SU-DHL-6 (cell line): ENCODE measurements at regions not wholly inside any gene's neighbourhood (a gene's known extent, or its start where the extent isn't known, plus 50 kb on each side); places are given as distances from the start of the nearest gene placed in this dataset.

Source experiments
- H2AFZ ChIP-seq: fragments of 200-600 bp; sonication (generic); 2 replicates; pipeline ENCODE4 v1.6.1; 2014; ENCODE audit warnings: low read depth, mild to moderate bottlenecking, moderate library complexity, mixed read lengths, antibody characterized with exemption, low read length; ENCODE audit not compliant: severe bottlenecking
- H3F3A ChIP-seq: fragments of 200-600 bp; shearing (Covaris generic); 2 replicates; pipeline ENCODE4 v1.6.0; 2016; ENCODE audit warnings: antibody characterized with exemption, mild to moderate bottlenecking; ENCODE audit not compliant: insufficient read depth
- H3K27ac ChIP-seq: fragments of 200-600 bp; sonication (generic); 2 replicates; pipeline ENCODE4 v1.5.1; 2016; ENCODE audit warnings: low read depth, mild to moderate bottlenecking, low read length, moderate library complexity, mixed read lengths
- H3K27me3 ChIP-seq: fragments of 200-600 bp; sonication (generic), shearing (Covaris generic); 2 replicates; pipeline ENCODE4 v1.6.0; 2014; ENCODE audit warnings: mild to moderate bottlenecking, low read length
- H3K36me3 ChIP-seq: fragments of 200-600 bp; sonication (generic); 2 replicates; pipeline ENCODE4 v1.6.1; 2014; ENCODE audit warnings: mild to moderate bottlenecking, low read length, mixed read lengths
- H3K4me2 ChIP-seq: fragments of 300-600, 200-600 bp; shearing (Covaris generic), sonication (generic); 2 replicates; pipeline ENCODE4 v1.6.0; 2014; ENCODE audit warnings: low read length, low read depth, mild to moderate bottlenecking; ENCODE audit not compliant: poor library complexity, severe bottlenecking
- H3K4me3 ChIP-seq: fragments of 200-600 bp; sonication (generic); 2 replicates; pipeline ENCODE4 v1.5.1; 2014; ENCODE audit warnings: antibody characterized with exemption, low read length, mild to moderate bottlenecking, mixed read lengths; ENCODE audit not compliant: insufficient read depth, poor library complexity, severe bottlenecking
- H3K79me2 ChIP-seq: fragments of 200-600 bp; sonication (generic); 2 replicates; pipeline ENCODE4 v1.6.1; 2014; ENCODE audit warnings: mild to moderate bottlenecking, low read length, moderate library complexity; ENCODE audit not compliant: insufficient read depth
- H3K9ac ChIP-seq: fragments of 200-600 bp; sonication (generic); 2 replicates; pipeline ENCODE4 v1.7.0; 2014; ENCODE audit warnings: mild to moderate bottlenecking, low read length
- H3K9me2 ChIP-seq: fragments of 200-600 bp; sonication (generic); replicated peaks from 2 replicates; pipeline ENCODE4 v1.6.1; 2014; ENCODE audit warnings: low read length; ENCODE audit not compliant: insufficient read depth
- H3K9me3 ChIP-seq: fragments of 200-600 bp; sonication (generic); 2 replicates; pipeline ENCODE4 v1.6.1; 2014; ENCODE audit warnings: low read length, mixed read lengths; ENCODE audit not compliant: insufficient read depth
- H4K20me1 ChIP-seq: fragments of 200-600 bp; sonication (generic); 2 replicates; pipeline ENCODE4 v1.6.1; 2014; ENCODE audit warnings: low read depth, mild to moderate bottlenecking, antibody characterized with exemption, low read length, moderate library complexity, mixed read lengths
- EZH2phosphoT487 ChIP-seq: fragments of 200-600 bp; sonication (generic), shearing (Covaris generic); conservative IDR thresholded peaks from 2 replicates; pipeline ENCODE4 v1.6.1; 2018; ENCODE audit warnings: mild to moderate bottlenecking, antibody characterized with exemption, low read length, moderate library complexity, mixed read lengths
- TF ChIP-seq, protein P1 (sequence below): fragments of 200-600 bp; sonication (generic); IDR thresholded peaks from one replicate; pipeline ENCODE4 v1.5.1; 2017; ENCODE audit warnings: antibody characterized with exemption, mild to moderate bottlenecking, low read length, moderate library complexity; ENCODE audit not compliant: insufficient read depth, poor library complexity, severe bottlenecking

DNA sequence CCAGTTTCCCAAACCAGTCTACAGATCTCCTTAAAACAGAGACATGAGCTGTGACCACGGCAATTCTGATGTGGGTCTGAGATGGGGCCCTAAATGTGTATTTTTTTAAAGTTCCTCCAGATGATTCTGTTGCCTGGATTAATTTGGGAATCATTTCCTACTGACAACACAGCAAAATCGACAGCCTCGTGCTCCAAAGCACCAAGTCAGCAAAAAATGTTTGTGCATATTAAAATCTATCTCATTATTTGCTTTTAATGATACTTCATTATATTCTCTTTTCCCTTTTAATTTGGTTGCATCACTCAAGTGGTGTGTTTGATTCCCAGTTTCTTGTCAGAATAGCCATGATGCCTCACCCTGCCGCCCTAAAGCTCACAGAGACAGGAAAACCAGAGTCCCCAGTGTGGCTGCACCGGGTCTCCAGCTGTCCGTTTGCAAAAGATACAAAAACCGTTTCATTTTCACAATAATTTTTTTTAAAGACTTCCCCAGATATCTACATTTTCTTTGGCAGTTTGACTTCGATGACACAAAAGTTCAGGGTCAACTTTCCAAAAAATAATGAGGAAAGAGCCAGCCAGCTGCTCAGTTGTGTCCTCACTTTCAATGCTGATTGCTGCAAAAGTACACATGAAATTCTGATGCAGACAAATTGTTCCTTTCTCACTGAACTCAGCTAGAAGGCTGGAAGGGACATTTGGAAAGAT is 443.2 kb upstream of the ID2 start:
- Histone ChIP-seq H2AFZ (no peak overlapping the region), H3F3A (peaks cover 15% of the 10 kb centered on the region), H3K4me3 (no peak overlapping the region), H3K27ac (no peak overlapping the region), H3K36me3 (no peaks in the 10 kb centered on the region), H4K20me1 (no peaks in the 10 kb centered on the region), H3K9me2 (no peaks in the 10 kb centered on the region), H3K27me3 (no peaks in the 10 kb centered on the region), H3K79me2 (no peaks in the 10 kb centered on the region), H3K4me2 (no peak overlapping the region), H3K9me3 (peaks cover 4% of the 10 kb centered on the region; the same call in 1 of the 2 replicates), H3K9ac (no peak overlapping the region)
- no peak for TF ChIP-seq EZH2phosphoT487
- TF ChIP-seq, protein P1, sequence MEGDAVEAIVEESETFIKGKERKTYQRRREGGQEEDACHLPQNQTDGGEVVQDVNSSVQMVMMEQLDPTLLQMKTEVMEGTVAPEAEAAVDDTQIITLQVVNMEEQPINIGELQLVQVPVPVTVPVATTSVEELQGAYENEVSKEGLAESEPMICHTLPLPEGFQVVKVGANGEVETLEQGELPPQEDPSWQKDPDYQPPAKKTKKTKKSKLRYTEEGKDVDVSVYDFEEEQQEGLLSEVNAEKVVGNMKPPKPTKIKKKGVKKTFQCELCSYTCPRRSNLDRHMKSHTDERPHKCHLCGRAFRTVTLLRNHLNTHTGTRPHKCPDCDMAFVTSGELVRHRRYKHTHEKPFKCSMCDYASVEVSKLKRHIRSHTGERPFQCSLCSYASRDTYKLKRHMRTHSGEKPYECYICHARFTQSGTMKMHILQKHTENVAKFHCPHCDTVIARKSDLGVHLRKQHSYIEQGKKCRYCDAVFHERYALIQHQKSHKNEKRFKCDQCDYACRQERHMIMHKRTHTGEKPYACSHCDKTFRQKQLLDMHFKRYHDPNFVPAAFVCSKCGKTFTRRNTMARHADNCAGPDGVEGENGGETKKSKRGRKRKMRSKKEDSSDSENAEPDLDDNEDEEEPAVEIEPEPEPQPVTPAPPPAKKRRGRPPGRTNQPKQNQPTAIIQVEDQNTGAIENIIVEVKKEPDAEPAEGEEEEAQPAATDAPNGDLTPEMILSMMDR: no peak

GRCh38 chr2:8239531-8240088 is 442.2 kb upstream of the ID2 start:
- H3K4me2 ChIP-seq: no peak overlapping the region
- no peak overlapping the region for H2AFZ ChIP-seq
- H3K27ac ChIP-seq: no peak overlapping the region
- peaks cover 7% of the 10 kb centered on the region; the same call in 1 of the 2 replicates for H3F3A ChIP-seq
- H3K4me3 ChIP-seq: no peak overlapping the region
- H4K20me1 ChIP-seq: no peaks in the 10 kb centered on the region
- H3K9me3 ChIP-seq: peaks cover 12% of the 10 kb centered on the region; the same call in 1 of the 2 replicates
- H3K9me2 ChIP-seq: no peaks in the 10 kb centered on the region
- no peaks in the 10 kb centered on the region for H3K79me2 ChIP-seq
- no peaks in the 10 kb centered on the region for H3K36me3 ChIP-seq
- H3K27me3 ChIP-seq: no peaks in the 10 kb centered on the region
- no peak overlapping the region for H3K9ac ChIP-seq
- TF ChIP-seq, protein P1: no peak
- no peak for TF ChIP-seq EZH2phosphoT487

DNA sequence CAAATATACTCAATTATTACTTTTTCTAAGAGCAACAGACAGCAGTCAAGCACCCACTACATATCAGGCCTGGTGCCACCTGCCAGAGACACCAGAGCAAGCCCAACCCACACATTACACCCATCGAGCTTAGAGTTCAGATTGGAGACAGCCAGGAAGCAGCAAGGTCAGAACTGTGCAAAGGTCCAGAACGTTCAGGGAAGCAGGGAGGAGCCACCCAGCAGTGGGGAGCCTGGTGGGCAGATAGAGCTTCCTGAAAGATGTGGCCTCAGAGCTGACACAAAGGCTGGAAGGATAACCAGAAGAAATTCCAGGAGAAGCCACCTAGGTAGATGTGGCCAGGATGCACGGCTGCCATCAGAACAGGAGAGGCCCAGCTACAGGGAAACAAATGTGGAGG is 440.5 kb upstream of the ID2 start:
- peaks cover 12% of the 10 kb centered on the region; the same call in 1 of the 2 replicates for H3K9me3 ChIP-seq
- no peak overlapping the region for H3K27ac ChIP-seq
- no peaks in the 10 kb centered on the region for H3K9me2 ChIP-seq
- no peak for TF ChIP-seq EZH2phosphoT487
- TF ChIP-seq, protein P1: no peak
- no peaks in the 10 kb centered on the region for H3F3A ChIP-seq
- no peak overlapping the region for H2AFZ ChIP-seq
- H3K36me3 ChIP-seq: no peaks in the 10 kb centered on the region
- no peaks in the 10 kb centered on the region for H3K27me3 ChIP-seq
- no peaks in the 10 kb centered on the region for H3K79me2 ChIP-seq
- H3K4me2 ChIP-seq: no peak overlapping the region
- no peak overlapping the region for H3K9ac ChIP-seq
- no peaks in the 10 kb centered on the region for H4K20me1 ChIP-seq
- no peak overlapping the region for H3K4me3 ChIP-seq
